HepG2 (cell line): ENCODE measurements at regions not wholly inside any gene's neighbourhood (a gene's known extent, or its start where the extent isn't known, plus 50 kb on each side); places are given as distances from the start of the nearest gene placed in this dataset.

Experiments used
- HIC2 ChIP-seq: sonication (generic); formaldehyde crosslinking; IDR thresholded peaks from 2 replicates; pipeline ENCODE4 v1.9.0; 2022; ENCODE audit warnings: low read depth, missing genetic modification reagents
- HMGXB3 ChIP-seq: sonication (generic); formaldehyde crosslinking; IDR thresholded peaks from 2 replicates; pipeline ENCODE4 v1.4.0; 2020; ENCODE audit warnings: missing genetic modification reagents, borderline replicate concordance
- HNRNPK ChIP-seq: fragments of 200-400 bp; formaldehyde crosslinking; IDR thresholded peaks from 2 replicates; pipeline ENCODE4 v1.6.1; 2018; ENCODE audit warnings: low read length, low read depth, moderate library complexity, mild to moderate bottlenecking; ENCODE audit not compliant: poor library complexity, severe bottlenecking
- KDM2A ChIP-seq: sonication (generic); formaldehyde crosslinking; IDR thresholded peaks from 2 replicates; pipeline ENCODE4 v1.4.0; 2020; ENCODE audit warnings: low read depth, missing genetic modification reagents, borderline replicate concordance
- KLF11 ChIP-seq: IDR thresholded peaks from 2 replicates; pipeline ENCODE4 v1.6.1; 2016; ENCODE audit warnings: missing compliant biosample characterization
- NFE2 ChIP-seq: sonication (generic); formaldehyde crosslinking; IDR thresholded peaks from 2 replicates; pipeline ENCODE4 v1.4.0; 2020; ENCODE audit warnings: missing genetic modification reagents
- NFRKB ChIP-seq: fragments of 450-650 bp; IDR thresholded peaks from 2 replicates; pipeline ENCODE4 v1.6.1; 2017
- NKX3-1 ChIP-seq: sonication (generic); formaldehyde crosslinking; IDR thresholded peaks from 2 replicates; pipeline ENCODE4 v1.5.0; 2020; ENCODE audit warnings: missing genetic modification reagents
- PATZ1 ChIP-seq: sonication (generic); formaldehyde crosslinking; IDR thresholded peaks from 2 replicates; pipeline ENCODE4 v1.4.0; 2020; ENCODE audit warnings: missing genetic modification reagents
- PPARG ChIP-seq: conservative IDR thresholded peaks from 2 replicates; pipeline ENCODE4 v1.6.1; 2016; ENCODE audit warnings: missing biosample characterization, missing genetic modification reagents
- RELA ChIP-seq: sonication (generic); formaldehyde crosslinking; IDR thresholded peaks from 2 replicates; pipeline ENCODE4 v1.4.0; 2020; ENCODE audit warnings: missing genetic modification reagents
- RFXAP ChIP-seq: sonication (generic); formaldehyde crosslinking; IDR thresholded peaks from 2 replicates; pipeline ENCODE4 v1.4.0; 2020; ENCODE audit warnings: missing genetic modification reagents, borderline replicate concordance
- RXRA ChIP-seq: sonication (generic); formaldehyde crosslinking; IDR thresholded peaks from 2 replicates; pipeline ENCODE4 v1.5.1; 2020; ENCODE audit warnings: missing genetic modification reagents
- SNAPC2 ChIP-seq: sonication (generic); formaldehyde crosslinking; IDR thresholded peaks from 2 replicates; pipeline ENCODE4 v1.8.1; 2022; ENCODE audit warnings: mild to moderate bottlenecking, missing genetic modification reagents
- SRSF1 ChIP-seq: fragments of 200-400 bp; formaldehyde crosslinking; optimal IDR thresholded peaks from 2 replicates; pipeline ENCODE3; 2017; ENCODE audit warnings: mild to moderate bottlenecking, low read depth, low read length, moderate library complexity
- THAP11 ChIP-seq: IDR thresholded peaks from 2 replicates; pipeline ENCODE4 v1.6.1; 2016; ENCODE audit warnings: missing biosample characterization, missing genetic modification reagents
- ZFP36L2 ChIP-seq: sonication (generic); formaldehyde crosslinking; IDR thresholded peaks from 2 replicates; pipeline ENCODE4 v1.4.0; 2020; ENCODE audit warnings: missing genetic modification reagents
- ZNF781 ChIP-seq: sonication (generic); formaldehyde crosslinking; IDR thresholded peaks from 2 replicates; pipeline ENCODE4 v1.5.1; 2020; ENCODE audit warnings: borderline replicate concordance, mild to moderate bottlenecking, missing genetic modification reagents; ENCODE audit errors: not compliant biosample characterization
- TF ChIP-seq, protein P1 (sequence below): sonication (generic); formaldehyde crosslinking; IDR thresholded peaks from 2 replicates; pipeline ENCODE4 v1.4.0; 2020; ENCODE audit warnings: missing genetic modification reagents

DNA sequence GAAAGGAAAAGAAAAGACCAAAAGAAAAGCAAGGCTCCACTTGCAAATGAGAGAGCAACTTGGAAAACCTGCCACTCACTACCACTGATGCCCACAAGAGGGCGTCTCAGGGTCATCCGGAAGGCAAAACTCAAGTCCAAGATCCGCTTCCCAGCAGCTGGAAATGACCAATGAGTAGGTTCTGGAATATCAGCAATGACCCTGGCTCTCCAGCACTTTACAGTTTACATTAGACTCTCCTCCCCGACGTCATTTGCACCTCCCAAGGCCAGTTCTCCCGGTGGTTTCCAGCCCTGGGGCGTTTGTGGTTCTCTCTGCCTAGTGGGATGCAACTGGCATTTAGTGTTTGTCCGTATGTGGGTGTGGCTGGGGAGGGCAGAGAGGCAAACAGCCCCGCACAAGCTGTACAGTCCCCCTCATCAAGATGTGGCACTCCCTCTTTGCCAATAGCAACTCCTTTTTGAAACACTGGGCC is 193.8 kb upstream of the ZNF618 start (continued):
- no peak for TF ChIP-seq HMGXB3 (CRISPR knock-in tag)
- TF ChIP-seq NFE2: no peak
- no peak for TF ChIP-seq NFRKB
- TF ChIP-seq SNAPC2 (CRISPR knock-in tag): no peak
- TF ChIP-seq PPARG (CRISPR knock-in tag): 0 out of 2 replicates have a peak, but pooled peaks have one; percentile 23
- TF ChIP-seq KDM2A (CRISPR knock-in tag): no peak
- 0 out of 2 replicates have a peak, but pooled peaks have one; percentile 29 for TF ChIP-seq RFXAP
- no peak for TF ChIP-seq RELA
- TF ChIP-seq HIC2 (CRISPR knock-in tag): no peak
- no peak for TF ChIP-seq NKX3-1 (CRISPR knock-in tag)
- TF ChIP-seq RXRA: no peak; the same call in 1 of the 2 replicates
- no peak for TF ChIP-seq KLF11 (CRISPR knock-in tag)
- TF ChIP-seq ZNF781 (CRISPR knock-in tag): no peak
- TF ChIP-seq SRSF1: no peak
- peak; percentile 23; the same call in 1 of the 2 replicates for TF ChIP-seq PATZ1
- 0 out of 2 replicates have a peak, but pooled peaks have one; percentile 27 for TF ChIP-seq THAP11 (CRISPR knock-in tag)
- no peak for TF ChIP-seq ZFP36L2
- no peak for TF ChIP-seq HNRNPK
- TF ChIP-seq, protein P1, sequence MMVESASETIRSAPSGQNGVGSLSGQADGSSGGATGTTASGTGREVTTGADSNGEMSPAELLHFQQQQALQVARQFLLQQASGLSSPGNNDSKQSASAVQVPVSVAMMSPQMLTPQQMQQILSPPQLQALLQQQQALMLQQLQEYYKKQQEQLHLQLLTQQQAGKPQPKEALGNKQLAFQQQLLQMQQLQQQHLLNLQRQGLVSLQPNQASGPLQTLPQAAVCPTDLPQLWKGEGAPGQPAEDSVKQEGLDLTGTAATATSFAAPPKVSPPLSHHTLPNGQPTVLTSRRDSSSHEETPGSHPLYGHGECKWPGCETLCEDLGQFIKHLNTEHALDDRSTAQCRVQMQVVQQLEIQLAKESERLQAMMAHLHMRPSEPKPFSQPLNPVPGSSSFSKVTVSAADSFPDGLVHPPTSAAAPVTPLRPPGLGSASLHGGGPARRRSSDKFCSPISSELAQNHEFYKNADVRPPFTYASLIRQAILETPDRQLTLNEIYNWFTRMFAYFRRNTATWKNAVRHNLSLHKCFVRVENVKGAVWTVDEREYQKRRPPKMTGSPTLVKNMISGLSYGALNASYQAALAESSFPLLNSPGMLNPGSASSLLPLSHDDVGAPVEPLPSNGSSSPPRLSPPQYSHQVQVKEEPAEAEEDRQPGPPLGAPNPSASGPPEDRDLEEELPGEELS: no peak
